Retinal pigment epithelial cell (primary cell): ENCODE measurements at regions not wholly inside any gene's neighbourhood (a gene's known extent, or its start where the extent isn't known, plus 50 kb on each side); places are given as distances from the start of the nearest gene placed in this dataset.

Experiments used
- DNase-seq: peaks from one replicate; pipeline ENCODE4 v3.0.0-alpha.2; 2010; ENCODE audit warnings: low read depth
- H3K4me3 ChIP-seq: 2 replicates; pipeline ENCODE4 v1.5.1; 2011; ENCODE audit warnings: mild to moderate bottlenecking, low read length, control low read depth, moderate library complexity
- TF ChIP-seq, protein P1 (sequence below): conservative IDR thresholded peaks from 2 replicates; pipeline ENCODE4 v1.5.1; 2011; ENCODE audit warnings: low read depth, low read length, control low read depth, inconsistent platforms

DNA sequence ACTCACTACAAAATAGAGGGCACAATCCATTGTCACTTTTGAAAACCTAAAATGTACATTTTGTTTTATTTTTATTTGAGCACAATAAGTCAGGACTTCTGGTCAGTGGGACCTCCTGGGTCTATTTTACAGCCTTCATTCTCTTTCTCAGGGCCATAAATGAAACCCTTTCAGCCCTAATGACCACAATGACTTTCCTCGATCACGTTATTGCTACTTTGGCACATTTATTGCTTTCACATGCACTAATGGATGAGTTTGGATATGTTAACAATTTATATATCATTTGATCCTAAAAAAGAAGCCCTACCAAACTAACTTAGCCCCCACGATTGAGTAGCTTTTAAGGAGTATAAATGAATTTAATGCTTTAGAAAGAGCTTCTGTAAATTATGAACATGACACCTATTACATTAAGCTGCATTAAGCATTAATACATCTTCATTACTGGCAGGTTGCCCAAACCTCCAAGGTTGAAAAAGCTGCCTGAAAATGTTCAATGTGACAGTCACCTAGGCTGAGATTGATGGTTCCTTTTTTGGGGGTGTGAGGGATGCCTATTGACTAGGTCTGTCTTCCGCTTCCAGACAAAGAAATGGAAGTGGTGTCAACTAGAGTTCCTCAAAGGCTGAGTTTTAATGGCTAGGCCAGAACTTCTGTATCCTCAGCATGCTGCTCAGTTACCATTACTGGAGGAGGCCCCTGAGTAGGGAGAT lies 296.4 kb downstream of the GPAT3 start:
- TF ChIP-seq, protein P1, sequence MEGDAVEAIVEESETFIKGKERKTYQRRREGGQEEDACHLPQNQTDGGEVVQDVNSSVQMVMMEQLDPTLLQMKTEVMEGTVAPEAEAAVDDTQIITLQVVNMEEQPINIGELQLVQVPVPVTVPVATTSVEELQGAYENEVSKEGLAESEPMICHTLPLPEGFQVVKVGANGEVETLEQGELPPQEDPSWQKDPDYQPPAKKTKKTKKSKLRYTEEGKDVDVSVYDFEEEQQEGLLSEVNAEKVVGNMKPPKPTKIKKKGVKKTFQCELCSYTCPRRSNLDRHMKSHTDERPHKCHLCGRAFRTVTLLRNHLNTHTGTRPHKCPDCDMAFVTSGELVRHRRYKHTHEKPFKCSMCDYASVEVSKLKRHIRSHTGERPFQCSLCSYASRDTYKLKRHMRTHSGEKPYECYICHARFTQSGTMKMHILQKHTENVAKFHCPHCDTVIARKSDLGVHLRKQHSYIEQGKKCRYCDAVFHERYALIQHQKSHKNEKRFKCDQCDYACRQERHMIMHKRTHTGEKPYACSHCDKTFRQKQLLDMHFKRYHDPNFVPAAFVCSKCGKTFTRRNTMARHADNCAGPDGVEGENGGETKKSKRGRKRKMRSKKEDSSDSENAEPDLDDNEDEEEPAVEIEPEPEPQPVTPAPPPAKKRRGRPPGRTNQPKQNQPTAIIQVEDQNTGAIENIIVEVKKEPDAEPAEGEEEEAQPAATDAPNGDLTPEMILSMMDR: no peak
- no peak for DNase-seq
- no peak overlapping the region for H3K4me3 ChIP-seq

DNA sequence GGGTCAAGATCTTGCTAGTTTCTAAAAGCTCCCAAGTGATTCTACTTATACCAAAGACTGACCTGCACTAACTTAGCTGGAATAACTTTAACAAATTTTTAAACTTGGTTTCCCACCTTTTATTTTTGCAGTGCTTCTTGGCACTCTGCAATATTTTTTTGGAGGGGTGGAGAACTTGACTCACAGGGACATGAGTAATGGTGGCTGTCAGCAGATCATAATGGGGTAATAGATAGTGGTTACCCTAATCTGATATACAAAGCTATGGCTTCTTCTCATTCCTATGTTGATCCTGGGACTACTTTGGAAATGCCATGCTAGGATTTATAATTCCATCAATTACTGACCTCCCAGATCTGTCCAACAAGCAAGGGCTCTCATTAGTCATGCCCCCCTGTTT lies 295.7 kb downstream of the GPAT3 start:
- H3K4me3 ChIP-seq: no peak overlapping the region
- TF ChIP-seq, protein P1: no peak
- DNase-seq: no peak

DNA sequence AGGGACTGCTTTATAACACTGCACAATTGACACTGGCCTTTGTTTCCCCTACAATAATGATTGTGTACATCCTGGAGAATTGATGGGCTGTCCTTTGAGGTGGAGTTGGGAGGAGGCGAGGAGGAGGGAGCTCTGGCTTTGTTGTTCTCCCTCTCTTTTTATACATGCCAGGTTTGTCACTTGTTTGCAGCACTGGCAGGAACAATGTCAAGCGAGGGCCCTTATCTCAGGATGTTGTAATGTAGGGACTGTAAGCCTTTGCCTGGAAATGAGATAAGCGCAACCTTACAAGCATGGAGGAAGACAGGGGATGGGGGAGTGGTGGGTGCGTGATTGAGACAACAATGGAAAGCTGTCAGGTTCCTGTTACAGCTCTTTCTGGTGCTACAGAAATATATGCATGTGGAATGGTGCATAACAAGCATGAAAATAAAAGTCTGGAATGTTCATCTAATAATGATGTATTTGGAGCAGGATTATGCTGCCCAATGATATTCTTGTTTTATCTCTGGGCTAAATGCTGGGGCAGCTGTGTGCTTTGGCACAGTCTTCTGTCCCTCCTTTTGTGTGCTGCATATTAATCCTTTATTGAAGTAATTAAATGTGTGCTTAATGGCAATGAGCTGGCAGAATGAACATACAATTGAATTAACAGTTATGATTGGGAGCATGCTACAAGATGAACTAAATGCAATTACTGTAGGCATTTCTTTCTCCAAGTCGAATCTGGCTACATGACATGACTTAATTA lies 294.4 kb downstream of the GPAT3 start:
- TF ChIP-seq, protein P1: no peak
- no peak overlapping the region for H3K4me3 ChIP-seq
- no peak for DNase-seq

DNA sequence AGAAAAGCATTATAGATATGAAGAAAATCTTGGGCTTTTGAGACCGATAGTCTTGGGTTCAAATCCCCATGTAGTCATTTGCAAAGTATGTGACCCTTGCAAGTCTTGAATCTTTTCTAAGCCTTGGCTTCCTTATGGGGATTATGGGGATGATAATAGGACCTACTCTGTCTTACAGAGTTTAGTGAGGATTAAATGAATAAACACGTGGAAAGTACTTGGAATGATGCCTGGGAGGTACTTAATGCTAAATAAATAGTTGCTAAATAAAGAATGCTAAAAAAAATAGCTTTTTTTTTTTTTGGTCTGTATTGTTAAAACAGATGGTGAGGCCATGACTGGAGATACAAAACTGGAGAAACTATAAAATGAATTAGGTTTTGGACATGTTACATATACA lies 292.7 kb downstream of the GPAT3 start:
- peak; percentile 22 for DNase-seq
- TF ChIP-seq, protein P1: no peak

DNA sequence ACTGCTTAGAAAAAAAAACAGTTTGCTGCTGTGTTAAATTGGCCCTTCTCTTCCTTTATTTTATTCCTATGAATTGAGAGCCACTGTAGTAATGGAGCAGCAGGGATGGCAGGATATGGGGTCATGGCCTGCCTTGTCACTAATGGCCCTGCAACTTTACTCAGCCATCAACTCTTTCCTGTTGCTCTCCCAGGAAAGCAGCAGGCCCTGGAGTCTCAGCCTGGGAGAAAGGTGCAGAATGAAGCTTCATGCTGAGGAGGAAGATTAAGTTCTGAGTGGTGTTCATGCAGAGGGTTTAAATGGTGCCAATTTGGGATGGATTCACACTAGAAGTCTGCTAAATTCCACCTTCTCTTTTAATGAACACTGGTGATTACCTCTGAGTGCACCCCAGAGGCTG lies 285.6 kb downstream of the GPAT3 start:
- TF ChIP-seq, protein P1: no peak
- no peak overlapping the region for H3K4me3 ChIP-seq
- no peak for DNase-seq

More for the DNA sequence above, 292.7 kb downstream of the GPAT3 start:
- no peak overlapping the region for H3K4me3 ChIP-seq

GRCh38 chr4:83819582-83819981 lies 283.7 kb downstream of the GPAT3 start:
- H3K4me3 ChIP-seq: no peak overlapping the region
- DNase-seq: no peak
- TF ChIP-seq, protein P1: no peak

DNA sequence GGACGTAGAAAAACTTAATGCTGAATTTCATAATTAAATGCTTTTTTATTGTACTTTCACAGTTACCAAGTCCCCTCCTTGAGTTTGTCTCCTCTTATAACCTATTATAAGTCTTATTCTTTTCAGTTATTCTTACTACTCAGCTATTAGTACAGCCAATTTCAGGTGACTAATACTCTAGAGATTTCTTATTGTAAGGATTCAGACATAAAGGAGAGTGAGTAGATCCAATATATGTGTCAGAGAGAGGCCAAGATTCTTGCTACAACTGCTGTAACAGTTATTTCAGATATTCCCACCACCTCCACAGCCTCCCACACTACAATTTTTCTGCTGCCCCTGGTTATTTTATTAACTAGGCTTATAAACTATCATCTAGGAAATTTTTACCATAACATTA lies 274.5 kb downstream of the GPAT3 start:
- TF ChIP-seq, protein P1: no peak
- no peak overlapping the region for H3K4me3 ChIP-seq
- DNase-seq: no peak
